Hematopoietic multipotent progenitor cell treated with erythropoietin and hydrocortisone succinate and interleukin-3 and kit ligand, for 8 days (in vitro differentiated cells): ENCODE measurements at regions not wholly inside any gene's neighbourhood (a gene's known extent, or its start where the extent isn't known, plus 50 kb on each side); places are given as distances from the start of the nearest gene placed in this dataset.
A peak's percentile ranks its signal among the peaks of the same experiment; 100 is the strongest.
"Not testable (repeated sequence)": the region's sequence is repeated elsewhere in the genome, so short reads cannot be mapped to it uniquely, and the experiment has no call there.

Experiments used
- DNase-seq: peaks from one replicate; pipeline ENCODE4 v3.0.0-alpha.2; 2015

GRCh38 chr2:87439617-87440204 is 308.2 kb upstream of the PLGLB2 start:
- DNase-seq = peak; percentile 48

- not testable (repeated sequence) for DNase-seq
Measured at GRCh38 chr2:87440650-87441049, 307.2 kb upstream of the PLGLB2 start.

GRCh38 chr2:87441375-87441774 is 306.5 kb upstream of the PLGLB2 start:
- DNase-seq = peak; percentile 40

GRCh38 chr2:87442983-87443577 is 304.8 kb upstream of the PLGLB2 start:
- not testable (repeated sequence) for DNase-seq

- not testable (repeated sequence) for DNase-seq
Measured at GRCh38 chr2:87444951-87445350, 302.9 kb upstream of the PLGLB2 start.

- DNase-seq = not testable (repeated sequence)
Measured at GRCh38 chr2:87445613-87446312, 302.1 kb upstream of the PLGLB2 start.

GRCh38 chr2:87446313-87446696 is 301.6 kb upstream of the PLGLB2 start:
- DNase-seq = not testable (repeated sequence)

GRCh38 chr2:87449462-87449980 is 298.4 kb upstream of the PLGLB2 start:
- DNase-seq = not testable (repeated sequence)

- not testable (repeated sequence) for DNase-seq
Measured at GRCh38 chr2:87452193-87452592, 295.7 kb upstream of the PLGLB2 start.

- DNase-seq = not testable (repeated sequence)
Measured at GRCh38 chr2:87452861-87453260, 295.0 kb upstream of the PLGLB2 start.

GRCh38 chr2:87453965-87454364 is 293.9 kb upstream of the PLGLB2 start:
- DNase-seq = not testable (repeated sequence)

- peak; percentile 7 for DNase-seq
Measured at GRCh38 chr2:87454421-87454820, 293.5 kb upstream of the PLGLB2 start.

GRCh38 chr2:87455209-87455853 is 292.6 kb upstream of the PLGLB2 start:
- not testable (repeated sequence) for DNase-seq

GRCh38 chr2:87455854-87456249 is 292.0 kb upstream of the PLGLB2 start:
- DNase-seq = not testable (repeated sequence)

- DNase-seq = peak; percentile 41
Measured at GRCh38 chr2:87456477-87457128, 291.3 kb upstream of the PLGLB2 start.

- DNase-seq = not testable (repeated sequence)
Measured at GRCh38 chr2:87457129-87457499, 290.8 kb upstream of the PLGLB2 start.

GRCh38 chr2:87458938-87459337 is 288.9 kb upstream of the PLGLB2 start:
- DNase-seq = not testable (repeated sequence)

GRCh38 chr2:87460104-87460503 is 287.8 kb upstream of the PLGLB2 start:
- DNase-seq = not testable (repeated sequence)

GRCh38 chr2:87460662-87461061 is 287.2 kb upstream of the PLGLB2 start:
- not testable (repeated sequence) for DNase-seq

GRCh38 chr2:87461671-87462070 is 286.2 kb upstream of the PLGLB2 start:
- not testable (repeated sequence) for DNase-seq

- DNase-seq = not testable (repeated sequence)
Measured at GRCh38 chr2:87464219-87464618, 283.7 kb upstream of the PLGLB2 start.

GRCh38 chr2:87465730-87466129 is 282.2 kb upstream of the PLGLB2 start:
- not testable (repeated sequence) for DNase-seq
